GM21717 (cell line): ENCODE measurements at regions not wholly inside any gene's neighbourhood (a gene's known extent, or its start where the extent isn't known, plus 50 kb on each side); places are given as distances from the start of the nearest gene placed in this dataset.

Experiments used
- ATAC-seq: cut with Tn5 transposase; IDR thresholded peaks from one replicate; pipeline ENCODE4 v1.9.1; 2021; ENCODE audit warnings: mild to moderate bottlenecking, moderate library complexity; ENCODE audit not compliant: unreplicated experiment

GRCh38 chr13:99617474-99618255 is 116.4 kb downstream of the TM9SF2 start:
- no peak for ATAC-seq

DNA sequence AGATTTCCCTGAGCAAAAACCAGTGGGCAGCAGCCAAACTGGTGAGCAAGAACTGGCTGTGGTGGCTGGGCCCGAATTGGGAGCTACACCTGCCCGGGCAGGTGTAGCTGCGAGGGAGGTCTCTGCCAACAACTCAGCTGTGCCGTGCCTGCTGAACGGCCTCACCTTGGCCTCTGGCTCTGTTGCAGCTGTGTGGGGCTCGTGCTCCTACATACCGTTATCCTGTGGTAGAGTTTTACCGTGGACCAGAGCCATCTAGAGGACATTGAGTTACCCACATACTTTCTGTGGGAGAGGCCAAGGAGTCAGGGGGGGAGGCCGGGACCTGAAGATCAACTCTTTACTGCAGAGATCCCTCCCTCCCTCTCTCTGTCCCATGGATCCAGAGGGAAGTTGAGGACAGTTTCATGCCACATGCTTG is 113.2 kb downstream of the TM9SF2 start:
- no peak for ATAC-seq
